HepG2 (cell line): ENCODE measurements at regions not wholly inside any gene's neighbourhood (a gene's known extent, or its start where the extent isn't known, plus 50 kb on each side); places are given as distances from the start of the nearest gene placed in this dataset.

ENCODE experiments used
- ATAC-seq: fragments of 200-7000 bp; cut with Tn5 transposase; 3 replicates; pipeline ENCODE4 v1.9.1; 2020; ENCODE audit warnings: mild to moderate bottlenecking, moderate library complexity
- BruUV-seq: library from RNA; stranded (reverse); fragments of 400-500 nt; replicated peaks from 2 replicates; lab custom pipeline; 2021; lab: Mats Ljungman, UMichigan
- CTCF ChIA-PET: fragments of 300-600 bp; formaldehyde crosslinking; extraction: SDS; loops from one replicate; lab custom pipeline; 2021; ENCODE audit warnings: low total read pairs, inconsistent platforms, low intra/inter-chr PET ratio; lab: Yijun Ruan, JAX
- POLR2A ChIA-PET: fragments of 350-600 bp; sonication (Branson Sonifier 250); formaldehyde crosslinking; loops from one replicate; lab custom pipeline; 2020; ENCODE audit warnings: antibody characterized with exemption, inconsistent platforms; lab: Yijun Ruan, JAX
- DNase-seq: peaks from one replicate; pipeline ENCODE4 v3.0.0-alpha.2; 2015; ENCODE audit warnings: low spot score
- FAIRE-seq: peaks from 3 replicates; lab custom pipeline; 2011; peaks lifted over from hg19 to GRCh38; lab: Jason Lieb, UNC
- H2AFZ ChIP-seq: one replicate; pipeline ENCODE4 v1.6.1; 2011; ENCODE audit warnings: low read length, inconsistent platforms
- H3K27ac ChIP-seq: fragments of 300-600 bp; 3 replicates; pipeline ENCODE4 v1.8.0; 2011; ENCODE audit warnings: mixed run types, mild to moderate bottlenecking, mixed read lengths, low read length, inconsistent platforms; ENCODE audit not compliant: insufficient read depth; ENCODE audit errors: extremely low read length
- H3K27me3 ChIP-seq, 2 experiments: fragments of 200-600 bp in 1 of 2; 2 replicates in 1 of 2; 3 replicates in 1 of 2; pipeline versions ENCODE4 v1.6.0 to v1.8.0; 2011; ENCODE audit warnings: low read length in 2 of 2, mild to moderate bottlenecking in 2 of 2, moderate library complexity in 2 of 2, inconsistent platforms in 1 of 2; ENCODE audit not compliant: insufficient read depth in 2 of 2, control insufficient read depth in 1 of 2
- H3K36me3 ChIP-seq, 2 experiments: fragments of 200-600 bp in 1 of 2; replicated peaks in 1 of 2; 2 replicates in 1 of 2; 3 replicates in 1 of 2; pipeline versions ENCODE4 v1.5.1 to v1.8.0; 2011; ENCODE audit warnings: low read length in 2 of 2, inconsistent platforms in 1 of 2; ENCODE audit not compliant: insufficient read depth in 2 of 2, control insufficient read depth in 1 of 2
- H3K4me1 ChIP-seq: 2 replicates; pipeline ENCODE4 v1.5.1; 2012; ENCODE audit warnings: low read length, inconsistent platforms; ENCODE audit not compliant: insufficient read depth
- H3K4me2 ChIP-seq: 2 replicates; pipeline ENCODE4 v1.6.0; 2011; ENCODE audit warnings: low read depth, low read length, inconsistent platforms
- H3K4me3 ChIP-seq, 3 experiments: fragments of 200-600 bp in 1 of 3; sonication (generic), shearing (Covaris generic) in 1 of 3; replicated peaks in 1 of 3; 2 replicates each; pipeline ENCODE4 v1.5.1; 2011 to 2016; ENCODE audit warnings: low read length in 3 of 3, inconsistent platforms in 2 of 3, low read depth in 2 of 3, mild to moderate bottlenecking in 2 of 3, control low read depth in 1 of 3, mixed read lengths in 1 of 3; ENCODE audit not compliant: insufficient read depth in 1 of 3
- H3K79me2 ChIP-seq: one replicate; pipeline ENCODE4 v1.6.1; 2011; ENCODE audit warnings: low read length, inconsistent platforms; ENCODE audit not compliant: insufficient read depth
- H3K9ac ChIP-seq: 2 replicates; pipeline ENCODE4 v1.6.0; 2011; ENCODE audit warnings: mild to moderate bottlenecking, low read depth, low read length, inconsistent platforms; ENCODE audit not compliant: insufficient read depth
- H3K9me3 ChIP-seq: 2 replicates; pipeline ENCODE4 v1.5.1; 2012; ENCODE audit warnings: mild to moderate bottlenecking, low read length
- H4K20me1 ChIP-seq: 2 replicates; pipeline ENCODE4 v1.6.0; 2011; ENCODE audit warnings: inconsistent platforms, mild to moderate bottlenecking, low read length, moderate library complexity; ENCODE audit not compliant: insufficient read depth
- GPBP1L1 ChIP-seq: sonication (generic); formaldehyde crosslinking; IDR thresholded peaks from 2 replicates; pipeline ENCODE4 v1.5.0; 2020; ENCODE audit warnings: mild to moderate bottlenecking, missing genetic modification reagents
- HOMEZ ChIP-seq: IDR thresholded peaks from 2 replicates; pipeline ENCODE4 v1.6.1; 2016; ENCODE audit warnings: low read depth
- KDM1A ChIP-seq: IDR thresholded peaks from 2 replicates; pipeline ENCODE4 v1.6.1; 2016; ENCODE audit warnings: missing compliant biosample characterization
- RFX1 ChIP-seq: fragments of 450-650 bp; IDR thresholded peaks from 2 replicates; pipeline ENCODE4 v1.6.1; 2017
- TBX3 ChIP-seq: fragments of 450-650 bp; IDR thresholded peaks from 2 replicates; pipeline ENCODE4 v1.6.1; 2017; ENCODE audit warnings: antibody characterized with exemption, mild to moderate bottlenecking, inconsistent platforms, borderline replicate concordance
- ZNF362 ChIP-seq: sonication (generic); formaldehyde crosslinking; IDR thresholded peaks from 2 replicates; pipeline ENCODE4 v1.4.0; 2020; ENCODE audit warnings: missing genetic modification reagents, mild to moderate bottlenecking, borderline replicate concordance
- ZNF530 ChIP-seq: sonication (generic); formaldehyde crosslinking; IDR thresholded peaks from 2 replicates; pipeline ENCODE4 v1.5.0; 2020; ENCODE audit warnings: low read depth, mild to moderate bottlenecking, missing genetic modification reagents
- WGBS: methylation state at CpG from one replicate; pipeline ENCODE4 v1.1.6; 2017; ENCODE audit warnings: low lambda C conversion rate; 5-methylcytosine and 5-hydroxymethylcytosine counted together
- in situ Hi-C: cut with HindIII; loops from 2 replicates; pipeline ENCODE4 v1.10.0; 2017; ENCODE audit warnings: low pct_unique_long_range_greater_than_20kb; ENCODE audit not compliant: extremely low pct_ligation_motif_present
- intact Hi-C: fragments of 100-400 bp; cut with micrococcal nuclease; formaldehyde crosslinking; loops from one replicate; pipeline ENCODE4 v1.10.0; 2022; ENCODE audit not compliant: unreplicated experiment

- H3K4me1 ChIP-seq, result no peaks in the 10 kb centered on the region
- no peak overlapping the region for H3K27ac ChIP-seq
- in situ Hi-C loops (no loop called here), intact Hi-C loops (no loop called here)
- CTCF ChIA-PET, result no interaction called here
- no peaks in the 10 kb centered on the region for H3K79me2 ChIP-seq
- 0% methylated on average over 7 of the region's 7 CpGs for WGBS
- H3K27me3 ChIP-seq, result no peaks in the 10 kb centered on the region
- H3K9ac ChIP-seq, result no peak overlapping the region
- DNase-seq (no peak), FAIRE-seq (no peak), ATAC-seq (no peak)
- BruUV-seq, result no TSS peak
- no peaks in the 10 kb centered on the region for H3K36me3 ChIP-seq
- H2AFZ ChIP-seq, result no peak overlapping the region
- H3K4me3 ChIP-seq, result no peak overlapping the region
- POLR2A ChIA-PET, result no interaction called here
- H4K20me1 ChIP-seq, result no peaks in the 10 kb centered on the region
- no peak overlapping the region for H3K4me2 ChIP-seq
- H3K9me3 ChIP-seq, result 0 out of 2 replicates have a peak, but pooled peaks cover 3% of the 10 kb centered on the region
- TF ChIP-seq RFX1 (no peak), ZNF530 (CRISPR knock-in tag) (no peak), GPBP1L1 (CRISPR knock-in tag) (no peak), KDM1A (CRISPR knock-in tag) (no peak), HOMEZ (CRISPR knock-in tag) (no peak), TBX3 (no peak), ZNF362 (CRISPR knock-in tag) (no peak)
Observed at GRCh38 chr7:19368491-19368925, 223.3 kb upstream of the FERD3L start.
